Testis (tissue), 2 donors: ENCODE measurements at regions not wholly inside any gene's neighbourhood (a gene's known extent, or its start where the extent isn't known, plus 50 kb on each side); places are given as distances from the start of the nearest gene placed in this dataset.

Experiments used
- DNase-seq: peaks from one replicate; pipeline ENCODE4 v3.0.0-alpha.2; 2019
- H3K27ac ChIP-seq, 2 donors: fragments of 200-600 bp; sonication (generic); one replicate each; pipeline ENCODE4 v1.5.1; 2019
- H3K27me3 ChIP-seq: fragments of 200-600 bp; sonication (generic); one replicate; pipeline ENCODE4 v1.5.1; 2019
- H3K36me3 ChIP-seq: fragments of 200-600 bp; sonication (generic); one replicate; pipeline ENCODE4 v1.5.1; 2017; ENCODE audit warnings: low read depth; ENCODE audit errors: missing control alignments
- H3K4me1 ChIP-seq: fragments of 200-600 bp; sonication (generic); one replicate; pipeline ENCODE4 v1.5.1; 2019
- H3K4me3 ChIP-seq, 2 donors: fragments of 200-600 bp; sonication (generic); one replicate each; pipeline ENCODE4 v1.5.1; 2017 to 2019
- H3K9me3 ChIP-seq: fragments of 200-600 bp; sonication (generic); one replicate; pipeline ENCODE4 v1.5.1; 2017
- POLR2A ChIP-seq: fragments of 450-650 bp; IDR thresholded peaks from one replicate; pipeline ENCODE4 v1.6.1; 2017; ENCODE audit warnings: antibody characterized with exemption, mild to moderate bottlenecking, moderate library complexity
- WGBS, 2 donors: methylation state at CpG; one replicate each; pipeline ENCODE4 v1.1.5; 2018; 5-methylcytosine and 5-hydroxymethylcytosine counted together
- intact Hi-C: fragments of 100-400 bp; cut with DNase I; formaldehyde crosslinking; loops from one replicate; pipeline ENCODE4 v1.15.1; 2023; ENCODE audit warnings: low total_unique reads
- TF ChIP-seq, protein P1 (sequence below), 3 experiments: fragments of 450-650 bp in 2 of 3; fragments of 200-600 bp in 1 of 3; sonication (generic) in 1 of 3; IDR thresholded peaks; one replicate each; pipeline ENCODE4 v1.5.1; 2016 to 2019; ENCODE audit warnings: antibody characterized with exemption in 3 of 3, mild to moderate bottlenecking in 2 of 3, moderate library complexity in 1 of 3

DNA sequence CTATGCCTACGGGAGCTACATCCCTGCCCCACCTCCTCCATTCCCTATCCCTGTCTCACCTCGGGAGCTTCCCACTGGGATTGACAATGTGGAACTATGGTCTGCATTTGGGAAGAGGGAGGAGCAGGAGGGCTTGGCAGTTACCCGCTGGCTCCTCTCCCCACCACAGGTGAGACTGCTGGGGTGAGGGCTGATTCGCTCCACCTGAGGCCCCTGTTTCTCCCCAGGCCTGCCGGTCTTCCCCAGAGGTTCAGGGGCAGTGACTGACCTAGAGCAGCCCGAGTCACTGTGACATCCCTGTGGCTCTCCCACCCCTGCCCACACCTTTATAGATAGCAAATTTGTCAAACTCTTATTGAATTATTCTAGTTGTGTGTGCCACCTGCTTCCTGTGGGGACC is 252.6 kb downstream of the GLRX3 start:
- intact Hi-C loops, result no loop called here
- DNase-seq, result no peak
- WGBS, 2 donors, result 75 to 77% methylated on average over 5 to 6 of the region's 6 CpGs
- Histone ChIP-seq H3K27ac (no peak overlapping the region), H3K36me3 (no peaks in the 10 kb centered on the region), H3K9me3 (no peaks in the 10 kb centered on the region), H3K27me3 (no peaks in the 10 kb centered on the region), H3K4me3 (no peak overlapping the region), H3K4me1 (no peaks in the 10 kb centered on the region)
- TF ChIP-seq POLR2A, result no peak
- TF ChIP-seq, protein P1, sequence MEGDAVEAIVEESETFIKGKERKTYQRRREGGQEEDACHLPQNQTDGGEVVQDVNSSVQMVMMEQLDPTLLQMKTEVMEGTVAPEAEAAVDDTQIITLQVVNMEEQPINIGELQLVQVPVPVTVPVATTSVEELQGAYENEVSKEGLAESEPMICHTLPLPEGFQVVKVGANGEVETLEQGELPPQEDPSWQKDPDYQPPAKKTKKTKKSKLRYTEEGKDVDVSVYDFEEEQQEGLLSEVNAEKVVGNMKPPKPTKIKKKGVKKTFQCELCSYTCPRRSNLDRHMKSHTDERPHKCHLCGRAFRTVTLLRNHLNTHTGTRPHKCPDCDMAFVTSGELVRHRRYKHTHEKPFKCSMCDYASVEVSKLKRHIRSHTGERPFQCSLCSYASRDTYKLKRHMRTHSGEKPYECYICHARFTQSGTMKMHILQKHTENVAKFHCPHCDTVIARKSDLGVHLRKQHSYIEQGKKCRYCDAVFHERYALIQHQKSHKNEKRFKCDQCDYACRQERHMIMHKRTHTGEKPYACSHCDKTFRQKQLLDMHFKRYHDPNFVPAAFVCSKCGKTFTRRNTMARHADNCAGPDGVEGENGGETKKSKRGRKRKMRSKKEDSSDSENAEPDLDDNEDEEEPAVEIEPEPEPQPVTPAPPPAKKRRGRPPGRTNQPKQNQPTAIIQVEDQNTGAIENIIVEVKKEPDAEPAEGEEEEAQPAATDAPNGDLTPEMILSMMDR (IDR thresholded peaks at IDR 0.05), result no peak

DNA sequence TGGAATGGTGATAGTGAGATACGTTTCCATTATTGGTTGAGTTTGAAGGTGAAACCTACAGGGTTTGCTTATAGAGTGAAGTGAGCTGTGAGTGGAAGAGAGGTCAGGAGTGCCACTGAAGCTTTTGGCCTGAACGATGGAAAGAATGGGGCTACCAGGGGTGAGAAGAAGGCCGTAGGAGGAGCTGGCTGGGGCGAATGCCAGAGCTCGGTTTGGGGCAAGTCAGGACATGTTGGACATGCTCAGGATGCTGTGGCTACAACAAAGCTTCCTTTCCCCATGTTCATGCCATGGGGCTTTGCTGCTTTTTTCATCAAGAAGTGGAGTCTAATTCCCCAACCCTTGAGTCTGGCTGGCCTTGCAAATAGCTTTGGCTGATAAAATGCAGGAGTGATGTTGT is 253.7 kb downstream of the GLRX3 start:
- Histone ChIP-seq H3K27ac (no peak overlapping the region), H3K4me3 (no peak overlapping the region), H3K27me3 (no peaks in the 10 kb centered on the region), H3K36me3 (no peaks in the 10 kb centered on the region), H3K4me1 (no peaks in the 10 kb centered on the region), H3K9me3 (no peaks in the 10 kb centered on the region)
- WGBS, 2 donors, result 73 to 78% methylated on average over 5 of the region's 5 CpGs
- DNase-seq, result no peak
- TF ChIP-seq, protein P1 (IDR thresholded peaks at IDR 0.05), result no peak
- TF ChIP-seq POLR2A, result no peak
- intact Hi-C loops, result no loop called here

DNA sequence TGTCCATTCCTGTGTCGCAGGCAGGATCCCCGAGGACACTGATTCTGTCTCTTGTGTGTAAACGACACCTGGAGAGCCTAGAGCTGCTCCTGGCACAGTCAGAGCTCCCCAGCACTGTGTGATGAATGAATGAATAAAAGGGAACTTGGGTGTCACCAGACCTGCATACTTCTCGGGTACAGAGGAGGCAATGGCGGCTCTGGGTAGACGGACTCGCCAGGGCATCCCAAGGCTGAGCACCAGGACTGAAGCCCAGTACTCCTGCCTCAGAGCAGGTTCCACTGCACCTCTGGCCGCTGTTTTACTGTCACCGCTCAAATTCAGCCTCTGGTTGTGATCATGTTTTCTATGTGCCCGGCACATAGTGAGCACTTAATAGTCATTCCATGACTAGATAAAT is 255.8 kb downstream of the GLRX3 start:
- Histone ChIP-seq H3K36me3 (no peaks in the 10 kb centered on the region), H3K4me1 (no peaks in the 10 kb centered on the region), H3K9me3 (no peaks in the 10 kb centered on the region), H3K27ac (no peak overlapping the region), H3K27me3 (no peaks in the 10 kb centered on the region), H3K4me3 (no peak overlapping the region)
- no peak for DNase-seq
- TF ChIP-seq POLR2A, result no peak
- TF ChIP-seq, protein P1 (IDR thresholded peaks at IDR 0.05), result no peak
- WGBS, 2 donors, result 87 to 91% methylated on average over 10 of the region's 10 CpGs
- intact Hi-C loops, result no loop called here

DNA sequence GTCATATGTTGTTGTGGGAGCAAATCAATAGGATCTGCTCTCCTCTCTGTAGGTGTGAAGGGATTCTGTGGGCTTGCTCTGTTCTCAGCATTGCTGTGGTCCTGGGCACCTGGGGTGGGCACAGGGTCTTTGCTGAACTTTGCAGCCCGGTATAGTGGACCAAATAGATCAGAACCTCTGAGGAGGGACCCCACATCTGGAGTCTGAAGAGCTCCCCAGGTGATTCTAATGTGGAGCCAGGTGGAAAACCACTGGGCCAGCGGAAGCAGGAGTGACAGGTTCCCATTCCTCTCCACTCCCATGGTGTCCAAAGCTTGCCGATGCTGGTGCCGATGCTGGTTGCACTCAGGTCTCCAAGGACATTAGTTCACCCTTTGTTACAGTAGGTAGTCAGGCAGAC is 257.2 kb downstream of the GLRX3 start:
- Histone ChIP-seq H3K4me1 (no peaks in the 10 kb centered on the region), H3K27ac (no peak overlapping the region), H3K27me3 (no peaks in the 10 kb centered on the region), H3K36me3 (no peaks in the 10 kb centered on the region), H3K4me3 (no peak overlapping the region), H3K9me3 (no peaks in the 10 kb centered on the region)
- 90 to 98% methylated on average over 3 to 4 of the region's 4 CpGs for whole genome bisulfite sequencing, 2 donors
- TF ChIP-seq, protein P1 (IDR thresholded peaks at IDR 0.05), result no peak
- TF ChIP-seq POLR2A, result no peak
- intact Hi-C loops, result no loop called here
- DNase-seq, result no peak

DNA sequence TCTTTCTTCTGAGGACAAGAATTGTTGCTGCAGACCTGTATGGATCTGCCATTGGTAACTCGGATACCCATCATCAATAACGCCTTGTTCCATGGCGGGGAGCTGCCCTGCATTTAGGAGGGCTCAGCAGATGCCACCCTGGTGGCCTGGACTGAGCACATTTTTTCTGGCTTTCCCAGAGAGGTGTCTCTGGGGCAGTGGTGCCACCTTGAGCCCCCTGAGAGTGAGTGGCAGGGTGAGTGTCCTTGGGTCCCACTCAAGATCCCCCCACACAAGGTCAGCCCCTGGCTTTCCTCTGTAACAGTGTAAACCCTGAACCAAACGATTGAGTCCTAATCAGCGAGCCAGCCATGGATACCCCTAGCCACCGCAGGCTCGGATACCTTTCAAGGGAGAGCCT is 258.6 kb downstream of the GLRX3 start:
- Histone ChIP-seq H3K27ac (no peak overlapping the region), H3K36me3 (no peaks in the 10 kb centered on the region), H3K4me1 (no peaks in the 10 kb centered on the region), H3K9me3 (no peaks in the 10 kb centered on the region), H3K27me3 (no peaks in the 10 kb centered on the region), H3K4me3 (no peak overlapping the region)
- TF ChIP-seq, protein P1 (IDR thresholded peaks at IDR 0.05), result no peak
- TF ChIP-seq POLR2A, result no peak
- WGBS, 2 donors, result 83 to 84% methylated on average over 7 of the region's 7 CpGs
- intact Hi-C loops, result no loop called here
- DNase-seq, result no peak
